ENCODE measurements at regions not wholly inside any gene's neighbourhood (a gene's known extent, or its start where the extent isn't known, plus 50 kb on each side); places are given as distances from the start of the nearest gene placed in this dataset.

GRCh38 chr22:49264696-49265095 lies 563.0 kb downstream of the BRD1 start:
- in situ Hi-C loops (cut with HindIII; ENCODE audit: low sequenced_read_pairs), result no loop called here

DNA sequence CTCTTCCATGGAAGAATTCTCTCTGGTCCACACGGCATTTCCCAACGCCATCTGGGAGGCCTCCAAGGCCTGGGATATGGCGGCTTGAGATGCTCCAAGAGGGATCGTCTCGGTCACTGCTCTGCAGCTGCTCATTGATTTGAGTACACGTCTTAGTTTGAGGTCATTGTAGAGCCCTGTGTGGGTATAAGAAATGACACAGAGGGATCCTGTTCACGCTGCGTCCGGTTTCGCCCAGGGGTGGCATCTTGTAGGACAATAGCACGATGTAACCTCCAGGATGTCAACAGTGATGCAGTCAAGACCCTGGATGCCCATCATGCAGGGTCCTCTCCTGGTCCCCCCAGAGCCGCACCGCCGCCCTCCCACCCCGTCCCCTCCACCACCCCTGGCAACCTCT lies 564.6 kb downstream of the BRD1 start:
- in situ Hi-C loops (cut with HindIII; ENCODE audit: low sequenced_read_pairs), result no loop called here

- in situ Hi-C loops (cut with HindIII; ENCODE audit: low sequenced_read_pairs), result no loop called here
These were observed 565.5 kb downstream of the BRD1 start for GRCh38 chr22:49262167-49262566.

DNA sequence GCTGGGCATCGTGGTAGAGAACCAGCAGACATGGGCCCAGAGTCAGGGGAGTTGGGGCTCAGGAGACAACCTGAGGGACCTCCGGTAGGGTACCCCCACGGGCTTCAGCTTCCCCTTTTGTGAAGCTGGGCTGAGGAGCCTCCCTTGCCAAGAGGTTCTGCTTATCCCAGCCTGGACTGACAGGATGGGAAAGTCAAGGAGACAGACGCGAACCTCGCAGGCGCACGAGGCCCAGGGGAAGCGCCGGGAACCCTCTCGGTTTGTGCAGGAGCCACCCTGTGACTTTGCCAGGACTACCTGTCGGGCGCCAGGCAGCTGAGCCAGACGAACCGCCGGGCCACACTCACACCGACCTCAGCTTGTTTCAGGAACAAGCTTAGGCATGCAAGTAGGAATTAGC lies 566.1 kb downstream of the BRD1 start:
- in situ Hi-C loops (cut with HindIII; ENCODE audit: low sequenced_read_pairs), result no loop called here

- in situ Hi-C loops (cut with HindIII; ENCODE audit: low sequenced_read_pairs), result no loop called here
These were observed 566.7 kb downstream of the BRD1 start for GRCh38 chr22:49260681-49261580.

GRCh38 chr22:49259839-49260615 lies 567.6 kb downstream of the BRD1 start:
- in situ Hi-C loops (cut with HindIII; ENCODE audit: low sequenced_read_pairs), result no loop called here

DNA sequence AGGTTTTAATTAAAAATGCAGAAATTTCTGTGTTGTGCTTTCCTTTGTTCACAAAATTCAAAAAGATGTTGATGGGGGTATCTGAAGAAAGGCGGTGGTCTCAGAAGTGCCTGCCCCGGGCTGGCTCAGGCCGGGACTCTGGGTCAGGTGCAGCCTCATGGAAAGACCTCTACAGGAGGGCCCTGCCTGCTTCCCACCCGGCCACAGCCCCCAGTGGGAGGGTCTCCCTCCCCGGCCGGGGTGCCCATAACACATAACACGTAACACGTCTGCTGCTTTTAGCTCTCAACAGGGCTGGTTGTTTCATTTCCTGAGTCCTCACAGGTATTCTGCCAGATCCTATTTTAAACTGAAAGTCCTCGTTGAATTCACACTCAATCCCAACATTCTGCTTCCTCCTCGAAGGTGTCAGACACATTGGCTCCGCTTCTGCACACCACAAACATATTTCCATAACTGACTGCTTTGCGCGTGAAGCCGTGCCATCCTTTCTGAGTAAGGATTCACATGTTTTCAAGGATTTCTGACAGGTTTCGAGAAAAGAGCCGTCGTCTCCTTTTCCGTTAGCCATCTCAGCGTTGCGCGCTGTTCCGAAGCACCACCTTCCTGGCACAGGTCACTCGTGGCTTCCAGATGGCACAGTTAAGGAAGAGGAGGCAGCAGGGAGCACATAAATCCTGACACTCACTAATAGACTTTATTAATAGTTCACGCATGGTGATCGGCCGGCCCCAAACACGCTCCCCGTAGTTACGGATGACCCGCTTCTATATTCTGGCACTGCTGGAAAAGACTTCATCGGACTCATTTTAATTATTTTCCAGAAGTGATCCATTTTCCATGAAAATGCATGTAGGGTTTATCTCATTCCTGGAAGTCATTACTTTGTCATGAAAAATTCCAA lies 569.3 kb downstream of the BRD1 start:
- in situ Hi-C loops (cut with HindIII; ENCODE audit: low sequenced_read_pairs), result no loop called here

DNA sequence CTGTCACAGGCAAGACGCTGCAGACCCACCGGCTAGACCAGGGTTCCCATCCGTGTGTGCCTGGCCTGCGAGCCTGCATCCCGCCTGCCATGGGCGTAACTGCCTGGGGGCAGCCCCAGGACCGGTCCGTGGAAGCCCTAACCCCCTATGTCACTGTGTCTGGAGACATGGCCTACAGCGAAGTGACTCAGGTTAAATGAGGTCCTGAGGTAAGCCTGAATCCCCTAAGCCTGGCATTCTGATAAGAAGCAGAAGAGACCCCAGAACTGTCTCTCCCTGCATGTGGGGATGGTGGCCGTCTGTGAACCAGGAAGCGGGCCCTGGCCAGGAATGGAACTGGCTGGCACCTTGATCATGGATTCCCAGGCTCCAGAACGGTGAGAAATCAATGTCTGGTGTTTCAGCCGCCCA lies 570.1 kb downstream of the BRD1 start:
- in situ Hi-C loops (cut with HindIII; ENCODE audit: low sequenced_read_pairs), result no loop called here

DNA sequence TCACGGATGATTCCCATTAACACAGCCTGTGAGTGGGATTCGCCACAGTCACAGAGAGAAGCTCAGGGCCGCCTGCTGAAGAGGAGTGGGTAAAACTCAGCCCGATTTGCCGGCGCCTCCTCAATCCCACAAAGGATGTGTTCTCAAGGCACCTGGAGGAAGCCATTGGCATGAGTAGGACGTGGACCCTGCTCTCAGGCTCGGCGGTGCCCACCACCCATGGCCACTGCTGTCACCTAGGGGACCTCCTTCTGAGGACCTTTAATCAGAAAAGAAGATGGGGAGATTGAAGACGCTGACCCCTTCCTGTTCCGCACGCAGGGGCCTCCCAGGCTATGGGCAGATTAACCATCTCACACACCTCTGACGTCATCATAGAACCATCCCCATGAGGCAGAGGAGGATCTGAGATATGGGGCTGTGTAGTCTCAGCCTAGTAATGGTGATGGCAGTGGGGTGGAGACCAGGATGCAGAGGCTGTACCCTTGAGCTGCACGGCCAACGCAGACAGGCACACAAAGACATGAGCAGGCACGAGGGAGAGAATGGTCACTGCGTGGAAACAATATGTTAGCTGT lies 571.8 kb downstream of the BRD1 start:
- in situ Hi-C loops (cut with HindIII; ENCODE audit: low sequenced_read_pairs), result no loop called here

DNA sequence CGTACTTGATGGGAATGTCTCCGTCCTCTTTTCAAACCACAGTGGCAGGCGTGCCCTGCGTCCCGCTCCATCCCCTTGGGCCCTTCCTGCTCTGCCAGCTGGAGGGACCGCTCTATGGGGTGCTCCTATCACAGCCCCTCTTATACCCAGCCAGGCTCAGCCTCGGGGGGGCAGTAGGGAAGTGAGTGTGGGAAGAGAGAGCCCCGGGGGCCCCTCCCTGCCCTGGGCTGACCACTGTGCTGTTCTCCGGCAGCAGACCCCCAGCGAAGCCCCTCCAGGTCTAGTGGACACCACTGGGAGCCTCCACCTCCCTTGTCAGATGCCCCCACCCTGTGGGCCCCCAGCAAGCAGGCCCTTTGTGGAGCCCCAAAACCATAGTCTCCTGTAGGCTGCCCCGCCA lies 572.5 kb downstream of the BRD1 start:
- in situ Hi-C loops (cut with HindIII; ENCODE audit: low sequenced_read_pairs), result no loop called here

DNA sequence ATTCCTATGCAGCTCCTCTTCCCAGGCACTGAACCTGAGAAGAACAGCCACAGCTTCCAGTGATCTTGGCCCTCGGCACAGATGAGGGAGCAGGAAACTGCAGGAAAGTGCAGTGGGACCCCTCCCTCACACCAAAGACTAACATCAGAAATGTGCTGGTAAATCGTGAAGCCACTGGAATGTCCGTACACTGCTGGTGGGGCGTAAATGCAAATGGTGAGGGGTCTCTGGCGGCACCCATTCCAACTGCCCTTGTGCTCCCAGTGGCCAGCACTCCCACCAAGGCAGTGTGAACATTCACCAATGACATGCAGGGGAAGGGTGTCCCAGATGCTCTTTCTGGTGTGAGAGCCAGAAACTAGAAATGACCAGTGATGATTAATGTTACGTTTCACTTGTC lies 574.0 kb downstream of the BRD1 start:
- in situ Hi-C loops (cut with HindIII; ENCODE audit: low sequenced_read_pairs), result no loop called here

- in situ Hi-C loops (cut with HindIII; ENCODE audit: low sequenced_read_pairs), result no loop called here
These were observed 576.3 kb downstream of the BRD1 start for GRCh38 chr22:49251371-49251770.

DNA sequence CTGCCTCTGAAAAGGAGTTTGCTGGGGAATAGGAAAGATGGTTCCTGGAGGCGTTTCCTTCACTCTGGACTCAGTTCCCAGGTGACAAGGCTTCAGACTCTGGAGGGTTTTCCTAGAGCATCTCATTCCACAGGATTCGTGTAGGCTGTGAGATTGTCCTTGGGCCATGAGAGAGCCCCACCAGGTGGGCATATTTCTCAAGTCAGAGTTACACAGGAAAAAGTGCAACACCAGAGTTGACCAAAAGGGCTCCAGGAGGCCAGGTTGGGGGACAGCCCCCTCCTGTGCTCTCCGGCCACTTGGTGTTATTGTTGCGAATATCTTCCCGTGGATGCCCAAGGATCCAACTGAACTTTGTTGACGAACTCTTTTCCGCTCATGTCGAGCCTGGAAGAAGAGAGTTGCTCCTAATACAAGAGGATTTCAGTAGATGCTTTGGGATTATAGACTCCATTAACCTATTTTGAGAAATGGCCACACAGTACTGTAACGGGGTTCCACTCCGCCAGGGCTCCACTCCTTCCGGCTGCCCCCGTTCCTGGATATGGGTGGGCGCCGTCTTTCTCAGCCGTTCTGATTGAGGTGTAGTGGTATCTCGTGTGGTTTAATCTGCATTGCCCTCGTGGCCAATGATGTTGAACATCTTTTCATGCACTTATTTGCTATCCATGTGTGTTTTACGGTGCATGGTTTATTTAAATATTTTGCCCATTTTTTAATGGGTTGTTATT lies 580.3 kb downstream of the BRD1 start:
- in situ Hi-C loops (cut with HindIII; ENCODE audit: low sequenced_read_pairs), result no loop called here

- in situ Hi-C loops (cut with HindIII; ENCODE audit: low sequenced_read_pairs), result no loop called here
These were observed 582.9 kb downstream of the BRD1 start for GRCh38 chr22:49244466-49245420.

DNA sequence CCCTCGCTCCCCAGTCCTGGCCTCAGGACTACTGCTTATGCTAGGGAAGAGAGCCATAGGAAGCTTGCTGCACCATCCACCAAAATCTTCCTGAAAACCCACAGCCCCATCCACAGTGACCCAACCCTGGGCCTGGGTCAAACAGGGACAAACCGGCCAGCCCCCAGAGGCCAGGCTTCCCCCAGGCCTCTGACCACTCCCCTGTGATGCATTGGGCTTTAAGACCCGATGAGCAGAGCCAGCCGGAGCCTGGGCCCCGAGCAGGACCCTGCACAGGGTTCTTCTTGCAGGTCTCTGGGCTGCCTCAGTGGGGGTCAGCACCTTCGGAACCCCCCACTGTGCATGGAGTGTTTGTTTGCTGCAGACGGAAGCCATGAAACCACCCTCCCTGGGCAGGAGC lies 583.7 kb downstream of the BRD1 start:
- in situ Hi-C loops (cut with HindIII; ENCODE audit: low sequenced_read_pairs), result no loop called here

DNA sequence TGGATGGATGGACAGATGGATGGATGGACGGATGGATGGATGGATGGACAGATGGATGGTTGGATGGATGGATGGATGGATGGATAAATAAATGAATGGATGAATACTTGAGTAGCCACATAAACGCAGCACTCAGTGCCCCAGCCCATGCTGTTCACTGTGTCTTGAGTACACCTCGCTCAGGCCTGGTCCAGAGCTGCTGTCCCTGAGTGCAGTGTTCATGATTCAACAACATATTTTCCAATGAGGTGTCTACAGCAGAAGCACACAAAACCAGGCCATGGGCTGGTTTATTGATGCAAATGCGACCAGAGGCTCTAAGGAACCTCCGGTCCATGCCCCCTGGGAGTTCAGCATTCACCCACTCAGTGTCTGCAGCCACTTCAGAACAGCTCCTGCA lies 584.3 kb downstream of the BRD1 start:
- in situ Hi-C loops (cut with HindIII; ENCODE audit: low sequenced_read_pairs), result no loop called here

- in situ Hi-C loops (cut with HindIII; ENCODE audit: low sequenced_read_pairs), result no loop called here
These were observed 585.2 kb downstream of the BRD1 start for GRCh38 chr22:49242480-49242879.

GRCh38 chr22:49241174-49241851 lies 586.4 kb downstream of the BRD1 start:
- in situ Hi-C loops (cut with HindIII; ENCODE audit: low sequenced_read_pairs), result no loop called here

Measured in DLD1 (cell line).